KMS-11 (cell line): ENCODE measurements at regions not wholly inside any gene's neighbourhood (a gene's known extent, or its start where the extent isn't known, plus 50 kb on each side); places are given as distances from the start of the nearest gene placed in this dataset.

Source experiments
- H2AFZ ChIP-seq: fragments of 200-600 bp; sonication (generic); 2 replicates; pipeline ENCODE4 v1.6.1; 2016; ENCODE audit warnings: antibody characterized with exemption, mixed run types, low read depth
- H3K27ac ChIP-seq: fragments of 200-600 bp; sonication (generic); 2 replicates; pipeline ENCODE4 v1.6.1; 2016; ENCODE audit warnings: mild to moderate bottlenecking, mixed run types
- H3K27me3 ChIP-seq: fragments of 200-600 bp; sonication (generic); 2 replicates; pipeline ENCODE4 v1.6.1; 2017; ENCODE audit warnings: mild to moderate bottlenecking, low read depth, mixed run types, moderate library complexity; ENCODE audit not compliant: insufficient read depth
- H3K36me3 ChIP-seq: fragments of 200-600 bp; sonication (generic); 2 replicates; pipeline ENCODE4 v1.6.1; 2017; ENCODE audit warnings: mild to moderate bottlenecking, mixed run types; ENCODE audit not compliant: insufficient read depth
- H3K4me1 ChIP-seq: fragments of 200-600 bp; sonication (generic); 2 replicates; pipeline ENCODE4 v1.6.1; 2016; ENCODE audit warnings: mild to moderate bottlenecking, low read depth, mixed run types; ENCODE audit not compliant: poor library complexity, severe bottlenecking
- H3K4me2 ChIP-seq: fragments of 200-600 bp; sonication (generic); 2 replicates; pipeline ENCODE4 v1.7.0; 2016; ENCODE audit warnings: mild to moderate bottlenecking, mixed run types
- H3K4me3 ChIP-seq: fragments of 200-600 bp; sonication (generic); IDR thresholded peaks from 2 replicates; pipeline ENCODE4 v1.6.1; 2017; ENCODE audit warnings: low read depth, low read length, mixed read lengths; ENCODE audit not compliant: insufficient read depth
- H3K79me2 ChIP-seq: fragments of 200-600 bp; sonication (generic); 2 replicates; pipeline ENCODE4 v1.6.1; 2016; ENCODE audit warnings: low read depth, mixed run types; ENCODE audit not compliant: insufficient read depth
- H3K9ac ChIP-seq: fragments of 200-600 bp; sonication (generic); 2 replicates; pipeline ENCODE4 v1.6.1; 2016; ENCODE audit warnings: mild to moderate bottlenecking, mixed run types
- H4K20me1 ChIP-seq: fragments of 200-600 bp; sonication (generic); 2 replicates; pipeline ENCODE4 v1.6.1; 2016; ENCODE audit warnings: mild to moderate bottlenecking, mixed run types; ENCODE audit not compliant: insufficient read depth
- TF ChIP-seq, protein P1 (sequence below): fragments of 200-600 bp; sonication (generic); conservative IDR thresholded peaks from 2 replicates; pipeline ENCODE4 v1.6.1; 2017; ENCODE audit warnings: low read depth, mild to moderate bottlenecking, antibody characterized with exemption, low read length, moderate library complexity, mixed read lengths

DNA sequence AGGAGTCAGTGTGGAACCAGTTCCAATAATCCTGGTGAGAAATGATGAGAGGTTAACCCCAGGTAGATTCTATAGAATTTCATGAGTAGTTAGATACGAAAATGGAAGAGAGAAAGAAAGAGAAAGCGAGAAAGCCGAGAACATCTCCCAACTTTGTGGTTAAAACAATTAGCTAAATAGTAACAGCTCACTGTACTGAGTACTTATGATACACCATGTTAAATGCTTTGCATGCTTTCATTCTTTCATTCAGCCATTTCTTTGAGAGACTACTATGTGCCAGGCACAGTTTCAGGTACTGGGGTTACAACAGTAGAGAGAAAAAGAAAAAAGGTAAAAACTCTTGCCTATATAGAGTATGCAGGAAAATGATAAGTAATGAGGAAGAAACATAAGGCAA lies 109.7 kb upstream of the SYT6 start:
- Histone ChIP-seq H3K36me3 (no peaks in the 10 kb centered on the region), H3K4me3 (no peak overlapping the region), H3K4me1 (peaks cover 16% of the 10 kb centered on the region), H3K27ac (no peak overlapping the region), H3K4me2 (peak overlapping the region; percentile 57; the same call in 1 of the 2 replicates), H3K27me3 (no peaks in the 10 kb centered on the region), H3K79me2 (no peaks in the 10 kb centered on the region), H4K20me1 (no peaks in the 10 kb centered on the region), H3K9ac (no peak overlapping the region), H2AFZ (no peak overlapping the region)
- TF ChIP-seq, protein P1, sequence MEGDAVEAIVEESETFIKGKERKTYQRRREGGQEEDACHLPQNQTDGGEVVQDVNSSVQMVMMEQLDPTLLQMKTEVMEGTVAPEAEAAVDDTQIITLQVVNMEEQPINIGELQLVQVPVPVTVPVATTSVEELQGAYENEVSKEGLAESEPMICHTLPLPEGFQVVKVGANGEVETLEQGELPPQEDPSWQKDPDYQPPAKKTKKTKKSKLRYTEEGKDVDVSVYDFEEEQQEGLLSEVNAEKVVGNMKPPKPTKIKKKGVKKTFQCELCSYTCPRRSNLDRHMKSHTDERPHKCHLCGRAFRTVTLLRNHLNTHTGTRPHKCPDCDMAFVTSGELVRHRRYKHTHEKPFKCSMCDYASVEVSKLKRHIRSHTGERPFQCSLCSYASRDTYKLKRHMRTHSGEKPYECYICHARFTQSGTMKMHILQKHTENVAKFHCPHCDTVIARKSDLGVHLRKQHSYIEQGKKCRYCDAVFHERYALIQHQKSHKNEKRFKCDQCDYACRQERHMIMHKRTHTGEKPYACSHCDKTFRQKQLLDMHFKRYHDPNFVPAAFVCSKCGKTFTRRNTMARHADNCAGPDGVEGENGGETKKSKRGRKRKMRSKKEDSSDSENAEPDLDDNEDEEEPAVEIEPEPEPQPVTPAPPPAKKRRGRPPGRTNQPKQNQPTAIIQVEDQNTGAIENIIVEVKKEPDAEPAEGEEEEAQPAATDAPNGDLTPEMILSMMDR = no peak

DNA sequence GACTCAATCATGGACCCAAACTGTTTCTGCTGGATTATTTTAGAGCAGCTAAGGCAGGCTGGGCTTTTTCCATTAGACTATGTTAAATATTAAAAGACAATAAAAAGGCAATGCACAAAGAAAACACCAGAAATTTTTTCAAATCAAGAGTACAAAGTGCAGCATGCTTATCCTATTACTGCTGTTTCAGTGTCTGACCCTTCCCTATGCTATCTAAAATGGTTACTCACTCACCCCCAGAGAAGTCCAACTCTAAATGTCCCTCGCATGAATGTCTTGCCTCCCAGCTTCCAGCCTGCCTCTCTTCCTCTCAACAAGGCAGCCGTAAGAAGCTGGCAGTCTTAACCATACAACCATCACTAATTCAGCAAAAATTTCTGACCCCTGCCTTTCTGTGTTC lies 108.7 kb upstream of the SYT6 start:
- no peaks in the 10 kb centered on the region for H3K79me2 ChIP-seq
- H3K9ac ChIP-seq = no peak overlapping the region
- no peak overlapping the region for H2AFZ ChIP-seq
- H4K20me1 ChIP-seq = no peaks in the 10 kb centered on the region
- H3K4me2 ChIP-seq = no peak overlapping the region; the same call in 1 of the 2 replicates
- TF ChIP-seq, protein P1 = no peak
- H3K4me1 ChIP-seq = peaks cover 16% of the 10 kb centered on the region
- H3K27me3 ChIP-seq = no peaks in the 10 kb centered on the region
- no peak overlapping the region for H3K27ac ChIP-seq
- no peak overlapping the region for H3K4me3 ChIP-seq
- no peaks in the 10 kb centered on the region for H3K36me3 ChIP-seq

DNA sequence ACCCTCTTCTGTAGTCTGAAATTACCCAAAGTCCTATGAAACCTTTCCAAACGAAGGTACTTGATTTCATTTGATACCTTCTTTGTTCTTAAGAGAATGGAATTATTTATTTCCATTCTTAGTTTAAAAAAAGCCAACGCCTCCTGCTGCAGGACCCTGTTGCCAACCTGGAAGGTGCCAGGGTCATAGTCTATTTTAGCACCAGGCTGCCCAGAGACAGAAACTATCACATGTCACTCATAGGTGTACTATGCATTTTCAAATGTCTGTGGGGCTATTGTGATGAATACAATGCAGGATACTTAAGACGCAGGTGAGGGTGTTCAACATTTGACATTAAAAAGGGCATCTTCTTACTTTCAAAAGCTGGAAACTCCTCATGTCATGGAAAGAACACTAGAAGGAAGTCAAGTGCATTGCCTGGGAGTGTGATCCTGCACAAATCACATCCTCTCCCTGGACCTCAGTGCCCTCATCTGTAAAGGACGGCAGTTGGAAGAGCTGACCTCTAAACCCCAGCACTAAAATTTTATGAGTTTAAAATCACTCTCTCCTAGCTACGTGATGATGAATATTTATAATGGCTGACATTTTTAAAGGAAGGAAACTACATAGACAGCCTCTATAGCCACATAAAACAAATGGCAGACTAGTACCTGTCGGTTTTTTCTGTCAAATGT lies 107.3 kb upstream of the SYT6 start:
- TF ChIP-seq, protein P1 = no peak
- Histone ChIP-seq H3K4me1 (peaks cover 16% of the 10 kb centered on the region), H2AFZ (no peak overlapping the region), H3K9ac (no peak overlapping the region), H3K36me3 (no peaks in the 10 kb centered on the region), H3K27me3 (no peaks in the 10 kb centered on the region), H3K27ac (no peak overlapping the region), H3K4me2 (no peak overlapping the region), H3K79me2 (no peaks in the 10 kb centered on the region), H4K20me1 (no peaks in the 10 kb centered on the region), H3K4me3 (no peak overlapping the region)

DNA sequence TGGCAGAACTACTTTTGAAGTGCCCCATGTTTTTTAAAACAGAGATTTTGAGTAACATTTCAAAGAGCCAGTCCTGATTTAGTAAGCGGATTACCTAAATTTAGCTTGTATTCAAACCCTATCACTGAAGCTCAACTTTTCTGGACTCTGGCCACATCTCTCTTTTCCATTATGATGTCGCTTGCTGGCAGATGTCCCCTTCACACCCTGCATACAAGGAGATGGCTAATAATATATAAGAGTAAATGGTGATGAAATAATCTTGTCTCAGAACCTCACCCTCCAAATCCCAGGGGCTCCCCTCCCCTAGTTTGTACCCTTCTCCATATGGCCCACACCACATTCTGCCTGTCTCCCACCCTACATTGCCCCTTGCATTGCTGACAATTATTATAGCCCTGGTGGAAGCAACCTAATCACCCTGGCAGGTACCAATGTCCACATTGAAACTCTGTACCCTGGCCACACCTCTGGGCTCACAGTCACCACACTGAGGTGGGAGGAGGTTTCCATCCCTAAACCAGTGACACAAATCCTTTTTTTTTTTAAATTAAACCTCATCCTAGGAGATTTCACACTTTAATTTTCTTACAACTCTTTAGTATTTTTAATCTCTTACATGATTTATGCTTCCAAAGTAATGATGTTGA lies 106.0 kb upstream of the SYT6 start:
- Histone ChIP-seq H4K20me1 (no peaks in the 10 kb centered on the region), H2AFZ (no peak overlapping the region), H3K9ac (no peak overlapping the region), H3K27me3 (no peaks in the 10 kb centered on the region), H3K79me2 (no peaks in the 10 kb centered on the region), H3K4me3 (no peak overlapping the region), H3K27ac (no peak overlapping the region), H3K36me3 (no peaks in the 10 kb centered on the region), H3K4me1 (peaks cover 16% of the 10 kb centered on the region), H3K4me2 (no peak overlapping the region)
- TF ChIP-seq, protein P1 = no peak
